ENCODE measurements at regions not wholly inside any gene's neighbourhood (a gene's known extent, or its start where the extent isn't known, plus 50 kb on each side); places are given as distances from the start of the nearest gene placed in this dataset.

GRCh38 chr12:30806989-30807694 lies 52.4 kb upstream of the CAPRIN2 start:
- no peak for DNase-seq
- intact Hi-C loops (cut with micrococcal nuclease) = no loop called here
- ATAC-seq = peak; percentile 88

DNA sequence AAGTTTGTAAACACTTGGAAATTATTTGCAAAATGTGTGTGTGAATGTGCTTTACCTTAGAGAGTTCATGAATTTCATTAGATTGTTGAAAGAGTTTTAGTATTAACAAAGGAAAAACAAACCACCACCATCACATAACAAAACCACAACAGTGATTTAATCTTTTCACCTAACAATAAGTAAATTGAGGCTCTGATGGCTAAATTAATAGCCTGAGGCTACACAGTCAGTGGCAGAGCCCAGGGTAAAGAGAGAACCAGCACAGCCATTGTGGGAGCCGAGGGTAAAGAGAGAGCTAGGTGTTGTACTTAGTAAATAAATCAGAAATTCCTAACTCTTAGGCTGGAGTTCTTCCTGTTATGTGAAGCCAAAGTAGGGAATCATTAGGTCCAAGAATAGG lies 51.2 kb upstream of the CAPRIN2 start:
- no peak for ATAC-seq
- intact Hi-C loops (cut with micrococcal nuclease) = no loop called here
- no peak for DNase-seq

Data from left ventricle myocardium superior (tissue), 1 donor.